ENCODE measurements at regions not wholly inside any gene's neighbourhood (a gene's known extent, or its start where the extent isn't known, plus 50 kb on each side); places are given as distances from the start of the nearest gene placed in this dataset.

GRCh38 chr14:36452860-36453259, 67.2 kb downstream of the NKX2-1 start:
- no peak for ATAC-seq
- Histone ChIP-seq H3K4me3 (no peak overlapping the region), H3K4me1 (peaks cover 0 to 27% (median 11%) of the 10 kb centered on the region in 4 donors), H3K27ac (no peak overlapping the region), H3K27me3 (no peaks in the 10 kb centered on the region), H3K9me3 (no peaks in the 10 kb centered on the region), H3K36me3 (no peaks in the 10 kb centered on the region)
- intact Hi-C loops (cut with DNase I), result no loop called here
- 77% methylated on average over 7 of the region's 7 CpGs for WGBS (ENCODE audit: insufficient coverage, low coverage, low lambda C conversion rate, missing lambda C conversion rate)
- no peak for DNase-seq
- TF ChIP-seq POLR2A (IDR thresholded peaks at IDR 0.05) (no peak), CTCF (IDR thresholded peaks at IDR 0.05) (no peak)

GRCh38 chr14:36451310-36452065, 68.5 kb downstream of the NKX2-1 start:
- DNase-seq (peak in 2 of 3 donors; percentile 50 to 51), ATAC-seq (peak; percentile 61 to 82 (median 78))
- Histone ChIP-seq H3K4me3 (no peak overlapping the region), H3K27ac (peak overlapping the region in 2 of 3 donors; percentile 34 to 57), H3K36me3 (no peaks in the 10 kb centered on the region), H3K4me1 (peaks cover 0 to 27% (median 11%) of the 10 kb centered on the region in 4 donors), H3K9me3 (no peaks in the 10 kb centered on the region), H3K27me3 (no peaks in the 10 kb centered on the region)
- intact Hi-C loops (cut with DNase I), result no loop called here
- WGBS (ENCODE audit: insufficient coverage, low coverage, low lambda C conversion rate, missing lambda C conversion rate), result 77% methylated on average over 6 of the region's 8 CpGs
- TF ChIP-seq POLR2A (IDR thresholded peaks at IDR 0.05) (no peak), CTCF (IDR thresholded peaks at IDR 0.05) (no peak)

GRCh38 chr14:36450550-36450949, 69.5 kb downstream of the NKX2-1 start:
- no peaks in the 10 kb centered on the region for H3K27me3 ChIP-seq
- WGBS (ENCODE audit: insufficient coverage, low coverage, low lambda C conversion rate, missing lambda C conversion rate), result 94% methylated on average over 4 of the region's 4 CpGs
- H3K36me3 ChIP-seq, result no peaks in the 10 kb centered on the region
- H3K4me1 ChIP-seq, result peaks cover 0 to 26% (median 9%) of the 10 kb centered on the region in 4 donors
- H3K9me3 ChIP-seq, result no peaks in the 10 kb centered on the region
- intact Hi-C loops (cut with DNase I), result no loop called here
- ATAC-seq, result no peak
- no peak for DNase-seq
- no peak overlapping the region for H3K4me3 ChIP-seq
- TF ChIP-seq POLR2A (IDR thresholded peaks at IDR 0.05) (no peak), CTCF (IDR thresholded peaks at IDR 0.05) (no peak)
- H3K27ac ChIP-seq, result no peak overlapping the region

- H3K4me3 ChIP-seq, result no peak overlapping the region
- TF ChIP-seq CTCF (IDR thresholded peaks at IDR 0.05) (peak in 1 of 4 donors; percentile 20), POLR2A (IDR thresholded peaks at IDR 0.05) (no peak)
- H3K9me3 ChIP-seq, result no peaks in the 10 kb centered on the region
- no peak overlapping the region for H3K27ac ChIP-seq
- H3K4me1 ChIP-seq, result peaks cover 0 to 19% (median 6%) of the 10 kb centered on the region in 4 donors
- DNase-seq, result no peak
- ATAC-seq, result no peak
- intact Hi-C loops (cut with DNase I), result no loop called here
- no peaks in the 10 kb centered on the region for H3K27me3 ChIP-seq
- no peaks in the 10 kb centered on the region for H3K36me3 ChIP-seq
- WGBS (ENCODE audit: insufficient coverage, low coverage, low lambda C conversion rate, missing lambda C conversion rate), result 88% methylated on average over 4 of the region's 4 CpGs
These were observed 70.1 kb downstream of the NKX2-1 start for GRCh38 chr14:36449903-36450302.
